Posterior vena cava (tissue), 2 donors: ENCODE measurements at regions not wholly inside any gene's neighbourhood (a gene's known extent, or its start where the extent isn't known, plus 50 kb on each side); places are given as distances from the start of the nearest gene placed in this dataset.
"Not testable (repeated sequence)": the region's sequence is repeated elsewhere in the genome, so short reads cannot be mapped to it uniquely, and the experiment has no call there.

Experiments
- DNase-seq: peaks from one replicate; pipeline ENCODE4 v3.0.0-alpha.2; 2020; ENCODE audit warnings: low spot score
- intact Hi-C, 2 donors: fragments of 100-400 bp; cut with DNase I; formaldehyde crosslinking; loops; one replicate each; pipeline versions ENCODE4 v1.14.1 to v1.14.2; 2022 to 2023
- donor health status: DM: yes; HTN: yes; CAD: no.
- donor health status: DM: yes; HTN: yes; CAD: no.

- DNase-seq, result no peak
- intact Hi-C loops, result no loop called here
These were observed 495.9 kb upstream of the PAPPA start for GRCh38 chr9:115657695-115658094.

GRCh38 chr9:115665519-115665918 is 488.1 kb upstream of the PAPPA start:
- no peak for DNase-seq
- intact Hi-C loops, result no loop called here

- intact Hi-C loops, result no loop called here
- no peak for DNase-seq
These were observed 485.1 kb upstream of the PAPPA start for GRCh38 chr9:115668521-115668920.

- intact Hi-C loops, result no loop called here
- no peak for DNase-seq
These were observed 482.2 kb upstream of the PAPPA start for GRCh38 chr9:115671236-115671962.

GRCh38 chr9:115671963-115672305 is 481.7 kb upstream of the PAPPA start:
- no peak for DNase-seq
- intact Hi-C loops, result no loop called here

GRCh38 chr9:115672477-115673316 is 480.9 kb upstream of the PAPPA start:
- intact Hi-C loops, result no loop called here
- no peak for DNase-seq

- intact Hi-C loops, result no loop called here
- no peak for DNase-seq
These were observed 480.0 kb upstream of the PAPPA start for GRCh38 chr9:115673599-115673998.

- DNase-seq, result no peak
- intact Hi-C loops, result no loop called here
These were observed 479.5 kb upstream of the PAPPA start for GRCh38 chr9:115674091-115674490.

GRCh38 chr9:115675834-115676233 is 477.8 kb upstream of the PAPPA start:
- intact Hi-C loops, result no loop called here
- DNase-seq, result no peak

GRCh38 chr9:115680231-115680630 is 473.4 kb upstream of the PAPPA start:
- intact Hi-C loops, result no loop called here
- no peak for DNase-seq

GRCh38 chr9:115681585-115681984 is 472.0 kb upstream of the PAPPA start:
- intact Hi-C loops, result no loop called here

GRCh38 chr9:115686069-115686468 is 467.5 kb upstream of the PAPPA start:
- intact Hi-C loops, result no loop called here

More at GRCh38 chr9:115681585-115681984, 472.0 kb upstream of the PAPPA start:
- DNase-seq, result no peak

GRCh38 chr9:115687356-115687755 is 466.2 kb upstream of the PAPPA start:
- DNase-seq, result no peak
- intact Hi-C loops, result no loop called here

More at GRCh38 chr9:115686069-115686468, 467.5 kb upstream of the PAPPA start:
- DNase-seq, result no peak

- intact Hi-C loops, result no loop called here
- DNase-seq, result no peak
These were observed 464.3 kb upstream of the PAPPA start for GRCh38 chr9:115689331-115689730.

- intact Hi-C loops, result loop anchor here in 1 of 2 donors (10.0 kb wide), 1 partner anchor 884 kb away; no protein-coding TSS in a partner anchor
These were observed 462.6 kb upstream of the PAPPA start for GRCh38 chr9:115690786-115691496.

GRCh38 chr9:115691693-115692092 is 461.9 kb upstream of the PAPPA start:
- DNase-seq, result no peak
- intact Hi-C loops, result loop anchor here in 1 of 2 donors (10.0 kb wide), 1 partner anchor 883 kb away; no protein-coding TSS in a partner anchor

More at GRCh38 chr9:115690786-115691496, 462.6 kb upstream of the PAPPA start:
- DNase-seq, result no peak

- intact Hi-C loops, result loop anchor here in 1 of 2 donors (10.0 kb wide), 1 partner anchor 882 kb away; no protein-coding TSS in a partner anchor
These were observed 460.7 kb upstream of the PAPPA start for GRCh38 chr9:115692868-115693267.

GRCh38 chr9:115694014-115694413 is 459.6 kb upstream of the PAPPA start:
- intact Hi-C loops, result loop anchor here in 1 of 2 donors (10.0 kb wide), 1 partner anchor 881 kb away; no protein-coding TSS in a partner anchor
- no peak for DNase-seq

More at GRCh38 chr9:115692868-115693267, 460.7 kb upstream of the PAPPA start:
- not testable (repeated sequence) for DNase-seq

GRCh38 chr9:115694991-115695390 is 458.6 kb upstream of the PAPPA start:
- intact Hi-C loops, result loop anchor here in 1 of 2 donors (10.0 kb wide), 1 partner anchor 880 kb away; no protein-coding TSS in a partner anchor
- DNase-seq, result no peak

- intact Hi-C loops, result no loop called here
- DNase-seq, result no peak
These were observed 440.6 kb upstream of the PAPPA start for GRCh38 chr9:115712981-115713380.
